ENCODE measurements at regions not wholly inside any gene's neighbourhood (a gene's known extent, or its start where the extent isn't known, plus 50 kb on each side); places are given as distances from the start of the nearest gene placed in this dataset.
"Not testable (repeated sequence)": the region's sequence is repeated elsewhere in the genome, so short reads cannot be mapped to it uniquely, and the experiment has no call there.

- TF ChIP-seq POLR2A, CTCF (IDR thresholded peaks at IDR 0.05): not testable (repeated sequence)
Observed at GRCh38 chr5:158582669-158583068, 517.0 kb downstream of the EBF1 start.
